ENCODE measurements at regions not wholly inside any gene's neighbourhood (a gene's known extent, or its start where the extent isn't known, plus 50 kb on each side); places are given as distances from the start of the nearest gene placed in this dataset.

GRCh38 chr6:126174697-126175096 lies 165.2 kb upstream of the CENPW start:
- no CpG with 5 or more reads among the region's 1 CpG for whole genome bisulfite sequencing (ENCODE audit: insufficient coverage)
- Histone ChIP-seq H3K4me3 (ENCODE audit: low read length) (no peak overlapping the region), H3K27me3 (ENCODE audit: control insufficient read depth, insufficient read depth, low read length) (no peaks in the 10 kb centered on the region), H3K27ac (ENCODE audit: low read length) (no peak overlapping the region), H3K36me3 (ENCODE audit: control insufficient read depth, insufficient read depth, low read length) (no peaks in the 10 kb centered on the region), H3K9me3 (replicated peaks; ENCODE audit: control insufficient read depth, low read depth, low read length) (no peaks in the 10 kb centered on the region), H3K4me1 (ENCODE audit: control insufficient read depth, insufficient read depth, low read length) (no peaks in the 10 kb centered on the region)
- no peak for DNase-seq

DNA sequence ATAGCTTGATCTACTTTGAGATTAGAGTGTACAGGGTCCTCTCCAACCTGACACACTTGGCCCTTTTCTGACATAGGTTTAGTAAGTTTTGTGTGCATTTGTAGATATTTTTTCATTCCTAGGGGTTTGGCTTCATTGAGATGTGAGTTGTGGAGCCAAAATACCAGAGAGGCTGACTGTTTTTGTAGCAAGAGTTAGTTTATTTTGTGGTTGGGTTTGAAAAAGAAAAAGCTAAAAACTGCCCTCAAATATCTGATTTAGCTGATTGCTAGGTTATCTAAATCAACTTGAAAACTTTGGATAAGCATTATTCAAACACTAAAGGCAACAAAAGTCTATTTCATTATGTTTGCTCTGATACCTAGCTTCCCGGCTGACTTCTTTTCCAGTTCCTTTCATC lies 164.7 kb upstream of the CENPW start:
- WGBS (ENCODE audit: insufficient coverage) = no CpG with 5 or more reads among the region's 1 CpG
- H3K36me3 ChIP-seq (ENCODE audit: control insufficient read depth, insufficient read depth, low read length) = no peaks in the 10 kb centered on the region
- no peak for DNase-seq
- no peak overlapping the region for H3K4me3 ChIP-seq (ENCODE audit: low read length)
- no peaks in the 10 kb centered on the region for H3K27me3 ChIP-seq (ENCODE audit: control insufficient read depth, insufficient read depth, low read length)
- H3K4me1 ChIP-seq (ENCODE audit: control insufficient read depth, insufficient read depth, low read length) = no peaks in the 10 kb centered on the region
- H3K9me3 ChIP-seq (replicated peaks; ENCODE audit: control insufficient read depth, low read depth, low read length) = no peaks in the 10 kb centered on the region
- H3K27ac ChIP-seq (ENCODE audit: low read length) = no peak overlapping the region

DNA sequence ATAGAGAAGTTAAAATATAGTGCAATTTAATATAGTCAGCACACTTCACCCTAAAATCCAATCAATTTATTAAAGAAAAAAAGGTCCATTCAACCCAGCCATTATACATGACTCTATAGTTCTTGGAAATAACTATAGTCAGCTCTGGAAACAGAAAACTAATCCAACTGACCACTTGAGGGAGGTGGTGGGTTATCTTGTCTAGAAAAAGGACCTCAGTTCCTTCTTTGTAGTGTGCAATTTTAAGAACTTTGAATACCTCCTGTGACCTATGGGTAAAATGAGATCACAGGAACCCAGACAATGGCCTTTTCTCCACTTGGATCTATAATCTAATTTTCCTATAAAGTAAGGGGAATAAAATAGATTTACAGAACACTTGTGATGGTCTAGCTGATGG lies 163.6 kb upstream of the CENPW start:
- DNase-seq = peak; percentile 28
- H3K4me1 ChIP-seq (ENCODE audit: control insufficient read depth, insufficient read depth, low read length) = no peaks in the 10 kb centered on the region
- no peak overlapping the region for H3K4me3 ChIP-seq (ENCODE audit: low read length)
- no peaks in the 10 kb centered on the region for H3K36me3 ChIP-seq (ENCODE audit: control insufficient read depth, insufficient read depth, low read length)
- no peak overlapping the region for H3K27ac ChIP-seq (ENCODE audit: low read length)
- H3K27me3 ChIP-seq (ENCODE audit: control insufficient read depth, insufficient read depth, low read length) = no peaks in the 10 kb centered on the region
- H3K9me3 ChIP-seq (replicated peaks; ENCODE audit: control insufficient read depth, low read depth, low read length) = no peaks in the 10 kb centered on the region

DNA sequence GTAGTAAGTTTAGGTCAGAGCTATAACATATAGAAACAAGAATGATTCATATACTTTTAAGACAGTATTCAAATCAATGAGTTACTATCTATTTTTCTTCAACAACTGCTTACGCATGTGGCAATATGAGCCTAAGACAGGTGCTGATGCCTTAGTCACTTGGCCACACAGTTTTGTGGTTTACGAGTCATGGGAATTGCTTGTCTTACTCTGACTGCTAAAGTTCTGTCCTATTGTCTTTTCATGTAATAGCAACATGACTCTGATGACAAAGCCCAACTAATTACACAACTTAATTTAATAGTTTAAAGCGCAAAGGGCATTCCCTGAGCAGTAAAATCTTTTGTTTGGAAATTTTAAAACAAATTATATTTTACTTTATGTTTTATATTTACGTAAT lies 159.3 kb upstream of the CENPW start:
- DNase-seq = no peak
- Histone ChIP-seq H3K4me3 (ENCODE audit: low read length) (no peak overlapping the region), H3K27me3 (ENCODE audit: control insufficient read depth, insufficient read depth, low read length) (no peaks in the 10 kb centered on the region), H3K9me3 (replicated peaks; ENCODE audit: control insufficient read depth, low read depth, low read length) (no peaks in the 10 kb centered on the region), H3K4me1 (ENCODE audit: control insufficient read depth, insufficient read depth, low read length) (no peaks in the 10 kb centered on the region), H3K27ac (ENCODE audit: low read length) (no peak overlapping the region), H3K36me3 (ENCODE audit: control insufficient read depth, insufficient read depth, low read length) (no peaks in the 10 kb centered on the region)
- WGBS (ENCODE audit: insufficient coverage) = no CpG with 5 or more reads among the region's 4 CpGs

DNA sequence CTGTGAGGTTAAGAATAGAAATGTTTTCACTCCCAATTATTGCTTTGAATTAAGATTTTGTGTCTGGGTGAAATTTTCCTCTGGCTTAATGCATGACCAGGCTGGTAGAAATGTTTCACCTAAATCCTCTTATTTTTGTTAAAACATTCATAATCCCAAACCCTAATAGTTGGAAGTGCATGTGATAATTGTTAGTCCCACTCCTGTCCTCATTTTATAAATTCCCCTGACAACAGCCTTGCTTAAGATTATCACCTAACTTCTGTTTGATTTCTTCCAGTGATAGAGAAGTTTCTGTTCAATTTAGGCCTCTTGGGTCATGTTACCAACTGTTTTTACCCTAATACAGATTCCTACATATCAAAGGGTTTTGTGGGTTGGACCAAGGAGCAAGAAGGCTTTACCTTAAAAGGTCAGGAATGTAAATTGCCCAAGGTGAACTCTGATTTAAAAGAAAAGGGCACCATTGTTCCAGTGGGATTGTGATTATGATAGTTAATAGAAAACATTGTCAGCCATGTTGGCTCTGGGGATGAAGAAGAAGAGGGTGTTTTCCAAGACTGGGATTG lies 158.7 kb upstream of the CENPW start:
- H3K36me3 ChIP-seq (ENCODE audit: control insufficient read depth, insufficient read depth, low read length) = no peaks in the 10 kb centered on the region
- no peaks in the 10 kb centered on the region for H3K9me3 ChIP-seq (replicated peaks; ENCODE audit: control insufficient read depth, low read depth, low read length)
- no peak overlapping the region for H3K4me3 ChIP-seq (ENCODE audit: low read length)
- no peak overlapping the region for H3K27ac ChIP-seq (ENCODE audit: low read length)
- no peaks in the 10 kb centered on the region for H3K4me1 ChIP-seq (ENCODE audit: control insufficient read depth, insufficient read depth, low read length)
- H3K27me3 ChIP-seq (ENCODE audit: control insufficient read depth, insufficient read depth, low read length) = no peaks in the 10 kb centered on the region
- DNase-seq = no peak

DNA sequence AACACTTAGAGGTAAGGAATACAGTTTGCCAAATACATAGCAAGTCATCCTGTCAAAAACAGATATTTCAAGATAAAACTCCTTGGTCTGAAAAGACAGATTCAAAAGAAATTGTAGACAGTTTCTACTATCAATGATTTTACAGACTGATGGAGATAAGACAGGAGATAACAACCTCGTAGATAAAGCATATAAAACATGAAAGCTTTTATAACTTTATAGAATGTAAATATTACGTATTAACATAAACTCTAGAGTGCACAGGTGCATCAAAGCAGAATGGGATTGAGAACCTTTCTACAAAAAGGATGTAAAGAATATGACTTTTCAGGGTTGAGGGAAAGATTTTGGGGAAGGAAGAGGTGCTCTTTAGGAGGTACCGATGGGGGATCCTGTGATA lies 158.0 kb upstream of the CENPW start:
- no peaks in the 10 kb centered on the region for H3K36me3 ChIP-seq (ENCODE audit: control insufficient read depth, insufficient read depth, low read length)
- H3K4me1 ChIP-seq (ENCODE audit: control insufficient read depth, insufficient read depth, low read length) = no peaks in the 10 kb centered on the region
- no peak overlapping the region for H3K4me3 ChIP-seq (ENCODE audit: low read length)
- H3K27me3 ChIP-seq (ENCODE audit: control insufficient read depth, insufficient read depth, low read length) = no peaks in the 10 kb centered on the region
- 100% methylated on average over 1 of the region's 3 CpGs for WGBS (ENCODE audit: insufficient coverage)
- no peak for DNase-seq
- H3K9me3 ChIP-seq (replicated peaks; ENCODE audit: control insufficient read depth, low read depth, low read length) = no peaks in the 10 kb centered on the region
- H3K27ac ChIP-seq (ENCODE audit: low read length) = no peak overlapping the region

DNA sequence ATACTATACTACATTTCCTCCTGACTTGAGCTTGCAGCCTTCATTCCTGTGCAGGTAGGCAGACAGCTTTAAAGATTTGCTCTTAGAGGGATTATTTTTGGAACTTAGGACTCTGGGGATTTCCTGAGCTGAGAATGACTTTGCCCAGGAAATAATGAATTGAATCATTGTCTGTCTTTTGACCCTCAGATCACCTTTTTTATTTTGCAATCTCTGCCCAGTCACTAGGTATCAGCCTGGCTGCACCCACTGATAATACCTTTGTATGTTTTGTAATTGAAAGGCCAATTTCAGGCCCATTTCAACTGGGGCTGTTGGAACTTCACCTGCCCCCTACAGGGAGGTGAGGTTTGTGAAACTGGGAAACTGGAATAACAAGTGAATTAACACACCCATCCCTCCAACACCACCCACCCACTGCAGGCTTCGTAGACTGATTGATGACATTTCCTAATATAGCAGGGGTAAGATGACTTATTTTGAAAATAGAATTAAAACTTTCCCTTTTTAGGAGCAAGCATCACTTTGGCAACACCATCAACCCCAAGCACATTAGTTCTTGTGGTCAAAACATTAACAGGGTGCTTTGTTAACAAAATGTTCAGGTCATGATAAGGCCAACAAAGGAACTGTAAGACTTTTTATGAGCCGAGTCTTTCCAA lies 157.1 kb upstream of the CENPW start:
- no CpG with 5 or more reads among the region's 2 CpGs for WGBS (ENCODE audit: insufficient coverage)

GRCh38 chr6:126185774-126186173 lies 154.1 kb upstream of the CENPW start:
- Histone ChIP-seq H3K36me3 (ENCODE audit: control insufficient read depth, insufficient read depth, low read length) (no peaks in the 10 kb centered on the region), H3K27me3 (ENCODE audit: control insufficient read depth, insufficient read depth, low read length) (no peaks in the 10 kb centered on the region), H3K4me1 (ENCODE audit: control insufficient read depth, insufficient read depth, low read length) (no peaks in the 10 kb centered on the region), H3K9me3 (replicated peaks; ENCODE audit: control insufficient read depth, low read depth, low read length) (no peaks in the 10 kb centered on the region), H3K27ac (ENCODE audit: low read length) (no peak overlapping the region), H3K4me3 (ENCODE audit: low read length) (no peak overlapping the region)
- WGBS (ENCODE audit: insufficient coverage) = no CpG with 5 or more reads among the region's 1 CpG
- DNase-seq = no peak

More for the DNA sequence above, 157.1 kb upstream of the CENPW start:
- Histone ChIP-seq H3K9me3 (replicated peaks; ENCODE audit: control insufficient read depth, low read depth, low read length) (no peaks in the 10 kb centered on the region), H3K27ac (ENCODE audit: low read length) (no peak overlapping the region), H3K4me3 (ENCODE audit: low read length) (no peak overlapping the region), H3K4me1 (ENCODE audit: control insufficient read depth, insufficient read depth, low read length) (no peaks in the 10 kb centered on the region), H3K36me3 (ENCODE audit: control insufficient read depth, insufficient read depth, low read length) (no peaks in the 10 kb centered on the region), H3K27me3 (ENCODE audit: control insufficient read depth, insufficient read depth, low read length) (no peaks in the 10 kb centered on the region)
- DNase-seq = no peak

DNA sequence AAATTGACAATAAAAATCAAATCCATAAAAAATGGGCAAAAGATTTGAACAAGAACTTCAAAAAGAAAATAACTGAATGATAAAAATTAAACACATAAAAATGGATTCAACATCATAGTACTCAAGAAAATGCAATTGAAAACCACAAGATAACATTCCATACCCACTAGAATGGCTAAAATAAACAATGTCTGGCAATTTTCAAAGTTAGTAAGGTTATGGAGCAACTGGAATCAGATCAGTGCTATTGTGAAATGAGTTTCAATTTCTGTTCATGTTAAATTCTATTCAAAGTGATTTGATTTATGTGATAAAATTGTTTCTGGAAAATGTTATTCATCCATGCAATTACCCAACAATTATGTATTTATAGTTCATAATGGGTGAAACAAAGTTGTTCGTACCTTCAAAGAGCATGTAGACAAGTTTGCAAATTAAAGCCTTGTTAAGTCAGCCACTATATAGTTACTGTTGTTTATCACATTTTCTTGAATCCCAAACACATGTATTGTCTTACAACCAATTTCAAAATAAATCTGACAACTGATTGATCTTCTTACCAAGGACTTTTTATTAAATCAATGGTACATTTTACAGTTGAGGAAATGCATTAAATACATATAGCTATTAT lies 151.5 kb upstream of the CENPW start:
- DNase-seq = no peak
- no peak overlapping the region for H3K4me3 ChIP-seq (ENCODE audit: low read length)
- H3K27ac ChIP-seq (ENCODE audit: low read length) = no peak overlapping the region
- no peaks in the 10 kb centered on the region for H3K9me3 ChIP-seq (replicated peaks; ENCODE audit: control insufficient read depth, low read depth, low read length)
- H3K4me1 ChIP-seq (ENCODE audit: control insufficient read depth, insufficient read depth, low read length) = no peaks in the 10 kb centered on the region
- WGBS (ENCODE audit: insufficient coverage) = no CpG with 5 or more reads among the region's 1 CpG
- no peaks in the 10 kb centered on the region for H3K36me3 ChIP-seq (ENCODE audit: control insufficient read depth, insufficient read depth, low read length)
- H3K27me3 ChIP-seq (ENCODE audit: control insufficient read depth, insufficient read depth, low read length) = no peaks in the 10 kb centered on the region

DNA sequence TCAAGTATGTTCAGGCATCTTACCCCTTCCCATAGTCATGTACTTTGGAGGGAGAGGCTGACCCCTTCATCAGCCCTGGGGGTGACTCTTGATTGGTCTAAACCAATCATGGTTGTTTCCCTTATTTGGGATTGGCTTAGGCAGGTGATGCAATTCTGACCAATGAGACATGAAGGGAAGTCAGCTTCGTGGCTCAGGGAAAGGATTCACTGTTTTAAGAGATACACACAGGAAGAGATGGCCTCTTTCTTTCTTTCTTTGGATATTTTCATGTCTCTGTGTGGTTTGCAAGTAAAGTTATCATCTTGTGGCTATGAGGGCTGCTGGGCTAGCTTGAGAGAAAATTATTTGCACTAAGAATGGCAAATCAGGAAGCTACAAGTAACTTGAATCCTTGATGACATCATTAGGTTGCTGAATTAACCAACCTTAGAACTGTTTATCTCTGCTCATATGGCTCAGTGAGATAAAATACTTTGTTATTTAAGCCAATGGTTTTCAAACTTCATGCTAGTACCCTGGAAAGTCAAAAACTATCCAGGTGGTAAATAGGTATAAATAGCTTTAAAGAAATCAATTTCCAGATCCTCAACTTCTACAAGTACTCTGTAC lies 144.2 kb upstream of the CENPW start:
- Histone ChIP-seq H3K36me3 (ENCODE audit: control insufficient read depth, insufficient read depth, low read length) (no peaks in the 10 kb centered on the region), H3K27ac (ENCODE audit: low read length) (no peak overlapping the region), H3K4me1 (ENCODE audit: control insufficient read depth, insufficient read depth, low read length) (no peaks in the 10 kb centered on the region), H3K9me3 (replicated peaks; ENCODE audit: control insufficient read depth, low read depth, low read length) (no peaks in the 10 kb centered on the region), H3K4me3 (ENCODE audit: low read length) (no peak overlapping the region), H3K27me3 (ENCODE audit: control insufficient read depth, insufficient read depth, low read length) (no peaks in the 10 kb centered on the region)
- no peak for DNase-seq
- WGBS (ENCODE audit: insufficient coverage) = 80% methylated on average over 1 of the region's 1 CpG

Measured in muscle of leg (tissue), 3 donors.